Activated naive CD4-positive, alpha-beta T cell treated with anti-CD3 and anti-CD28 coated beads, Interleukin-2, amount 50 U/mL, for 16 hours (primary cell): ENCODE measurements at regions not wholly inside any gene's neighbourhood (a gene's known extent, or its start where the extent isn't known, plus 50 kb on each side); places are given as distances from the start of the nearest gene placed in this dataset.
"Not testable (repeated sequence)": the region's sequence is repeated elsewhere in the genome, so short reads cannot be mapped to it uniquely, and the experiment has no call there.

Source experiments
- DNase-seq: peaks from one replicate; pipeline ENCODE4 v3.0.0-alpha.2; 2020

- no peak for DNase-seq
Measured at GRCh38 chr18:71038196-71038595, 749.4 kb downstream of the SOCS6 start.

- DNase-seq: no peak
Measured at GRCh38 chr18:71036783-71037182, 747.9 kb downstream of the SOCS6 start.

GRCh38 chr18:71031296-71032191 lies 742.7 kb downstream of the SOCS6 start:
- not testable (repeated sequence) for DNase-seq

- not testable (repeated sequence) for DNase-seq
Measured at GRCh38 chr18:71030085-71030484, 741.2 kb downstream of the SOCS6 start.

- no peak for DNase-seq
Measured at GRCh38 chr18:71028285-71028762, 739.5 kb downstream of the SOCS6 start.

- no peak for DNase-seq
Measured at GRCh38 chr18:71027531-71027930, 738.7 kb downstream of the SOCS6 start.

- no peak for DNase-seq
Measured at GRCh38 chr18:71025505-71026225, 736.8 kb downstream of the SOCS6 start.

GRCh38 chr18:71022389-71022788 lies 733.5 kb downstream of the SOCS6 start:
- no peak for DNase-seq

GRCh38 chr18:71021030-71021362 lies 732.2 kb downstream of the SOCS6 start:
- DNase-seq: no peak

- no peak for DNase-seq
Measured at GRCh38 chr18:71020342-71021029, 731.6 kb downstream of the SOCS6 start.

GRCh38 chr18:71018816-71019215 lies 730.0 kb downstream of the SOCS6 start:
- DNase-seq: no peak

GRCh38 chr18:71012789-71013188 lies 723.9 kb downstream of the SOCS6 start:
- DNase-seq: no peak

- DNase-seq: no peak
Measured at GRCh38 chr18:71011389-71011788, 722.5 kb downstream of the SOCS6 start.

GRCh38 chr18:71008257-71008656 lies 719.4 kb downstream of the SOCS6 start:
- DNase-seq: no peak

GRCh38 chr18:71001597-71001996 lies 712.8 kb downstream of the SOCS6 start:
- no peak for DNase-seq

GRCh38 chr18:70998490-70998889 lies 709.6 kb downstream of the SOCS6 start:
- DNase-seq: no peak

GRCh38 chr18:70994116-70994515 lies 705.3 kb downstream of the SOCS6 start:
- no peak for DNase-seq

- DNase-seq: no peak
Measured at GRCh38 chr18:70991577-70991976, 702.7 kb downstream of the SOCS6 start.

- no peak for DNase-seq
Measured at GRCh38 chr18:70985948-70986347, 697.1 kb downstream of the SOCS6 start.

GRCh38 chr18:70982292-70982691 lies 693.4 kb downstream of the SOCS6 start:
- no peak for DNase-seq

- no peak for DNase-seq
Measured at GRCh38 chr18:70981400-70982140, 692.7 kb downstream of the SOCS6 start.

- DNase-seq: no peak
Measured at GRCh38 chr18:70973626-70974025, 684.8 kb downstream of the SOCS6 start.

GRCh38 chr18:70966419-70966818 lies 677.6 kb downstream of the SOCS6 start:
- DNase-seq: no peak
